ENCODE measurements at regions not wholly inside any gene's neighbourhood (a gene's known extent, or its start where the extent isn't known, plus 50 kb on each side); places are given as distances from the start of the nearest gene placed in this dataset.
"Not testable (repeated sequence)": the region's sequence is repeated elsewhere in the genome, so short reads cannot be mapped to it uniquely, and the experiment has no call there.

- TF ChIP-seq SRSF9 (IDR thresholded peaks at IDR 0.05; ENCODE audit: borderline replicate concordance, insufficient read depth, low read depth, low read length, poor library complexity, severe bottlenecking); SMAD1 (CRISPR knock-in tag; IDR thresholded peaks at IDR 0.05; ENCODE audit: borderline replicate concordance, low read depth); ZFX (CRISPR knock-in tag; IDR thresholded peaks at IDR 0.05; ENCODE audit: low read depth); U2AF2 (IDR thresholded peaks at IDR 0.05; ENCODE audit: low read depth, low read length); RAD21 (CRISPR knock-in tag; IDR thresholded peaks at IDR 0.05); JUN (CRISPR knock-in tag; IDR thresholded peaks at IDR 0.05); TAF1 (CRISPR knock-in tag; IDR thresholded peaks at IDR 0.05); ZBTB33 (CRISPR knock-in tag; IDR thresholded peaks at IDR 0.05): not testable (repeated sequence)
- TF ChIP-seq, protein P1, sequence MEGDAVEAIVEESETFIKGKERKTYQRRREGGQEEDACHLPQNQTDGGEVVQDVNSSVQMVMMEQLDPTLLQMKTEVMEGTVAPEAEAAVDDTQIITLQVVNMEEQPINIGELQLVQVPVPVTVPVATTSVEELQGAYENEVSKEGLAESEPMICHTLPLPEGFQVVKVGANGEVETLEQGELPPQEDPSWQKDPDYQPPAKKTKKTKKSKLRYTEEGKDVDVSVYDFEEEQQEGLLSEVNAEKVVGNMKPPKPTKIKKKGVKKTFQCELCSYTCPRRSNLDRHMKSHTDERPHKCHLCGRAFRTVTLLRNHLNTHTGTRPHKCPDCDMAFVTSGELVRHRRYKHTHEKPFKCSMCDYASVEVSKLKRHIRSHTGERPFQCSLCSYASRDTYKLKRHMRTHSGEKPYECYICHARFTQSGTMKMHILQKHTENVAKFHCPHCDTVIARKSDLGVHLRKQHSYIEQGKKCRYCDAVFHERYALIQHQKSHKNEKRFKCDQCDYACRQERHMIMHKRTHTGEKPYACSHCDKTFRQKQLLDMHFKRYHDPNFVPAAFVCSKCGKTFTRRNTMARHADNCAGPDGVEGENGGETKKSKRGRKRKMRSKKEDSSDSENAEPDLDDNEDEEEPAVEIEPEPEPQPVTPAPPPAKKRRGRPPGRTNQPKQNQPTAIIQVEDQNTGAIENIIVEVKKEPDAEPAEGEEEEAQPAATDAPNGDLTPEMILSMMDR (CRISPR knock-in tag; IDR thresholded peaks at IDR 0.05): not testable (repeated sequence)
- TF ChIP-seq, protein P2, sequence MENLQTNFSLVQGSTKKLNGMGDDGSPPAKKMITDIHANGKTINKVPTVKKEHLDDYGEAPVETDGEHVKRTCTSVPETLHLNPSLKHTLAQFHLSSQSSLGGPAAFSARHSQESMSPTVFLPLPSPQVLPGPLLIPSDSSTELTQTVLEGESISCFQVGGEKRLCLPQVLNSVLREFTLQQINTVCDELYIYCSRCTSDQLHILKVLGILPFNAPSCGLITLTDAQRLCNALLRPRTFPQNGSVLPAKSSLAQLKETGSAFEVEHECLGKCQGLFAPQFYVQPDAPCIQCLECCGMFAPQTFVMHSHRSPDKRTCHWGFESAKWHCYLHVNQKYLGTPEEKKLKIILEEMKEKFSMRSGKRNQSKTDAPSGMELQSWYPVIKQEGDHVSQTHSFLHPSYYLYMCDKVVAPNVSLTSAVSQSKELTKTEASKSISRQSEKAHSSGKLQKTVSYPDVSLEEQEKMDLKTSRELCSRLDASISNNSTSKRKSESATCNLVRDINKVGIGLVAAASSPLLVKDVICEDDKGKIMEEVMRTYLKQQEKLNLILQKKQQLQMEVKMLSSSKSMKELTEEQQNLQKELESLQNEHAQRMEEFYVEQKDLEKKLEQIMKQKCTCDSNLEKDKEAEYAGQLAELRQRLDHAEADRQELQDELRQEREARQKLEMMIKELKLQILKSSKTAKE (CRISPR knock-in tag; IDR thresholded peaks at IDR 0.05; ENCODE audit: borderline replicate concordance): not testable (repeated sequence)
Measured at GRCh38 chr16:33992513-33993177, 533.2 kb downstream of the TP53TG3F start.

Measured in HepG2 (cell line).